Lower leg skin (tissue), 4 donors: ENCODE measurements at regions not wholly inside any gene's neighbourhood (a gene's known extent, or its start where the extent isn't known, plus 50 kb on each side); places are given as distances from the start of the nearest gene placed in this dataset.

Source experiments
- DNase-seq, 2 donors: peaks; one replicate each; pipeline ENCODE4 v3.0.0-alpha.2; 2019; ENCODE audit warnings: low spot score in 2 of 2
- H3K4me3 ChIP-seq: fragments of 200-600 bp; sonication (generic); 2 replicates; pipeline ENCODE4 v1.5.1; 2017; ENCODE audit warnings: mild to moderate bottlenecking, low read depth; ENCODE audit not compliant: poor library complexity, severe bottlenecking
- POLR2A ChIP-seq, 2 donors: fragments of 450-650 bp; IDR thresholded peaks; one replicate each; pipeline ENCODE4 v1.6.1; 2016 to 2017; ENCODE audit warnings: antibody characterized with exemption in 2 of 2, mild to moderate bottlenecking in 1 of 2, moderate library complexity in 1 of 2
- WGBS, 2 donors: methylation state at CpG; one replicate each; pipeline ENCODE4 v1.1.5; 2018; 5-methylcytosine and 5-hydroxymethylcytosine counted together
- intact Hi-C: fragments of 100-400 bp; cut with DNase I; formaldehyde crosslinking; loops from one replicate; pipeline ENCODE4 v1.15.0; 2023; ENCODE audit warnings: low total_unique reads
- TF ChIP-seq, protein P1 (sequence below), 3 donors: fragments of 450-650 bp; IDR thresholded peaks; one replicate each; pipeline ENCODE4 v1.5.1; 2016; ENCODE audit warnings: antibody characterized with exemption in 3 of 3, mild to moderate bottlenecking in 3 of 3, moderate library complexity in 2 of 3

DNA sequence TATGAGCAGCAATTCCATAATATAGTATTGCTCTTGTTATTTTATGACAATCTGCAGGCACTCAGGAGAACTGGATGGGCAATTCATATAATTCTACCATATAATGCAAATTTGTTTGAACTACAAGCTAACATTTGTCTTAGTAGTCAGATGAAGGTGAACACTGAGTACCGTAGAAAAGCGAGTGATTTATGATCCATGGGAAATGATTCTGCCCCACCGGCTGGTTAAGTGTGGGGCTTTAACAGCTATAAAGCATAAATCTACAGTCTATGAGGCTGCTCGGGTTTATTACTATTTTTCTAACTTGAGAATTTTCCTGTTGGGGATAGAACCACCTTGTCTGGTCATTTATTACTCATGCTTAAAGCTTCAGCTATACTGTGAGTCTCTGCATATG lies 275.5 kb downstream of the PCDH10 start:
- WGBS, 2 donors, result 34 to 36% methylated on average over 4 of the region's 4 CpGs
- no peak for DNase-seq
- intact Hi-C loops, result no loop called here
- no peak overlapping the region for H3K4me3 ChIP-seq
- TF ChIP-seq POLR2A (IDR thresholded peaks at IDR 0.05), result no peak
- TF ChIP-seq, protein P1, sequence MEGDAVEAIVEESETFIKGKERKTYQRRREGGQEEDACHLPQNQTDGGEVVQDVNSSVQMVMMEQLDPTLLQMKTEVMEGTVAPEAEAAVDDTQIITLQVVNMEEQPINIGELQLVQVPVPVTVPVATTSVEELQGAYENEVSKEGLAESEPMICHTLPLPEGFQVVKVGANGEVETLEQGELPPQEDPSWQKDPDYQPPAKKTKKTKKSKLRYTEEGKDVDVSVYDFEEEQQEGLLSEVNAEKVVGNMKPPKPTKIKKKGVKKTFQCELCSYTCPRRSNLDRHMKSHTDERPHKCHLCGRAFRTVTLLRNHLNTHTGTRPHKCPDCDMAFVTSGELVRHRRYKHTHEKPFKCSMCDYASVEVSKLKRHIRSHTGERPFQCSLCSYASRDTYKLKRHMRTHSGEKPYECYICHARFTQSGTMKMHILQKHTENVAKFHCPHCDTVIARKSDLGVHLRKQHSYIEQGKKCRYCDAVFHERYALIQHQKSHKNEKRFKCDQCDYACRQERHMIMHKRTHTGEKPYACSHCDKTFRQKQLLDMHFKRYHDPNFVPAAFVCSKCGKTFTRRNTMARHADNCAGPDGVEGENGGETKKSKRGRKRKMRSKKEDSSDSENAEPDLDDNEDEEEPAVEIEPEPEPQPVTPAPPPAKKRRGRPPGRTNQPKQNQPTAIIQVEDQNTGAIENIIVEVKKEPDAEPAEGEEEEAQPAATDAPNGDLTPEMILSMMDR (IDR thresholded peaks at IDR 0.05), result no peak

DNA sequence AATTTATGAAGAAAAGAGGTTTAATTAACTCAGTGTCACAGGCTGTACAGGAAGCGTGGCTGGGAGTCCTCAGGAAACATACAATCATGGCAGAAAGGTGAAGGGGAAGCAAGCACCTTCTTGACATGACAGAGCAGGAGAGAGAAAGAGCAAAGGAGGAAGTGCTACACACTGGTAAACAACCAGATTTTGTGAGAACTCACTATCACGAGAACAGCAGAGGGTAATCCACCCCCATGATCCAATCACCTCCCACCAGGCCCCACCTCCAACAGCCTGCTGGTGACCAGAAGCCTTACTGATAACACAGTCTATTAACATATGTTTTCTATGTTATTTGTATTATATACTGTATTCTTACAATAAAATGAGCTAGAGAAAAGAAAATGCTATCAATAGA lies 254.8 kb downstream of the PCDH10 start:
- WGBS, 2 donors, result 42 to 54% methylated on average over 2 of the region's 2 CpGs
- no peak for TF ChIP-seq POLR2A (IDR thresholded peaks at IDR 0.05)
- TF ChIP-seq, protein P1 (IDR thresholded peaks at IDR 0.05), result no peak
- intact Hi-C loops, result no loop called here
- H3K4me3 ChIP-seq, result no peak overlapping the region
- DNase-seq, result no peak

DNA sequence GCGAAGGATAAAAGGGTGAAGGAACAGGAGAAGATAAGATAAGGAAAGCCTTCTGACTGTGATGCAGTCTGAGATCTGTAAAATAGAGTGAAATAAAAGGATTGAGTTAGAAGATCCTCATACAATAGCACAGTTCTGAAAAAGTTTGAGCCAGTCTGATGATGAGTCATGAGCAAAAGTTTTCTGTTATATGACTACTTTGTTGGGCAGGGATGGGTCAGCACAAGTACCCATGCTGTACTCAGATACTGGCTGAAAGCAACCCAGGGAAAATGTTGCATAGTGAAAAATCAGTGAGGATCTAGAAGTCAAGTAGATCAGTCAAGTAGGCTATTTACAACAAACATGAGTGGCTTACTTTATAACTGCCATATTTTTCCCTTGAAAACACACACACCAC lies 253.5 kb downstream of the PCDH10 start:
- H3K4me3 ChIP-seq, result no peak overlapping the region
- DNase-seq, result no peak
- TF ChIP-seq, protein P1 (IDR thresholded peaks at IDR 0.05), result no peak
- no peak for TF ChIP-seq POLR2A (IDR thresholded peaks at IDR 0.05)
- intact Hi-C loops, result no loop called here
- WGBS, 2 donors, result 86 to 97% methylated on average over 1 of the region's 1 CpG

DNA sequence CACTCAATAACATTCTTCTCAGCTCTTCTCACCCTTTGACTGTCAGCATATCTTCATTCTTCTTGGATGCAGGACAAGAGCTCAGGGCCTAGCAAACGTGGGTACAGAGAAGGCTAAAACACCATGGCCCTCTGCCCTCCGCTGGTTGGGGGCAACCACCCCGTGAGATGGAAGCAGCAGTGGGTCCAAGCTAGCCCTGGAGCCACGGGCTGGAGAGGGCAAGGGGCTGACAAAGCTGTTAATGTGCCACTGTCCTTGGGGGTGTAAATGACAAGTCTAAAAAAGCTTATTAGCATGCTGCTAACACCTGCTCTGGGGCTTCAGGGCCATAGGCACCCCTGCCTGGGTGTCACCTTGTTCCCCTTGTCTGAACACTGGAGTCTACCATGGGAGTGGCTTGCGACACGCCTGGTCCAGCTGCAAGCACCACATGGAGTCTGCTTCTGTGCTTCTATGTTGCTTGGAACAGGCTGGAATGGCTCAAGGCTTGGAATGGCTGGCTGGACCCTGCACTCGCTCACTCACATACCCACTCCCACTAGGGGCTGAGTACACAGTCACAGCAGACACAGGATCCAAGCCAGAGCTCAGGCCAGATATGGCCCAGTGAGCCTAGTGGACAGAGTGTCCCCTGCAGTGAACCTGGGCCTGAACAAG lies 246.0 kb downstream of the PCDH10 start:
- peak in 1 of 2 donors; percentile 81 for DNase-seq
- H3K4me3 ChIP-seq, result no peak overlapping the region
- intact Hi-C loops, result loop anchor here (5.0 kb wide), 1 partner anchor 527 kb away; no protein-coding TSS in a partner anchor
- WGBS, 2 donors, result 85 to 90% methylated on average over 7 of the region's 7 CpGs
- TF ChIP-seq POLR2A (IDR thresholded peaks at IDR 0.05), result no peak
- TF ChIP-seq, protein P1 (IDR thresholded peaks at IDR 0.05), result no peak

DNA sequence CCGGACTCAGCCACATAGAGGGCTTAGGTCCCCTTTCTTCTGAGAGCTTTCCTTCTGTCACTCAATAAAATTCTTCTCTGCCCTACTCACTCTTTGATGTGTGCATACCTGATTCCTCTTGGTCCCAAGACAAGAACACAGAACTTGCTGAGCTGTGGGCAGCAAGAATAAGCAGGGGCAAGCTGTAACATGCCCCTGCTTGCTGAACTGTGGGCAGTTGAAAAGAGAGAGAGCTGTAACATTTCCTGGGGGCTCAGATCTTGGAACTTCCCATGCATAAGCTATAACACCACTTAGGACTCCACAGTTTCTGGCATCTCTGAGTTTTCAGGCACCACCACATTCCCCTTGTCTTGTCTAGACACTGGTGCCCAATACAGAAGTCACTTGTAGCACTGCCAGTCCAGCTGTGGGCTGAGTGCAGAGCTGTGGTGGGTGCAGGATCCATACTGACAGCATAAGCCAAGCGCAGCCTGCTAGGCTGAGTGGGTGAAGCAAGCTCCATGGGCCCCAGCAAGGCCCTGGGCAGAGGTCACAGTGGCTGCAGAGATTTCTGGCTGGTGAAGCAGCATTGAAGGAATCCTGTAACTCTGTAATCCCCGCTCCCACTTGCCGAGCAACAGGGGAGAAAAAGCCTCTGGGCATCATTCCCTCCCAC lies 241.2 kb downstream of the PCDH10 start:
- TF ChIP-seq POLR2A (IDR thresholded peaks at IDR 0.05), result no peak
- TF ChIP-seq, protein P1 (IDR thresholded peaks at IDR 0.05), result no peak
- no peak for DNase-seq
- intact Hi-C loops, result no loop called here
- 75 to 76% methylated on average over 4 of the region's 4 CpGs for WGBS, 2 donors
- no peak overlapping the region for H3K4me3 ChIP-seq
